NCI-H1694 treated with DMSO at 0.1 percent for 48 hours (cell line): ENCODE measurements at regions not wholly inside any gene's neighbourhood (a gene's known extent, or its start where the extent isn't known, plus 50 kb on each side); places are given as distances from the start of the nearest gene placed in this dataset.

Experiments
- DNase-seq: peaks from one replicate; lab custom pipeline; 2025; lab: John Stamatoyannopoulos, UW

DNA sequence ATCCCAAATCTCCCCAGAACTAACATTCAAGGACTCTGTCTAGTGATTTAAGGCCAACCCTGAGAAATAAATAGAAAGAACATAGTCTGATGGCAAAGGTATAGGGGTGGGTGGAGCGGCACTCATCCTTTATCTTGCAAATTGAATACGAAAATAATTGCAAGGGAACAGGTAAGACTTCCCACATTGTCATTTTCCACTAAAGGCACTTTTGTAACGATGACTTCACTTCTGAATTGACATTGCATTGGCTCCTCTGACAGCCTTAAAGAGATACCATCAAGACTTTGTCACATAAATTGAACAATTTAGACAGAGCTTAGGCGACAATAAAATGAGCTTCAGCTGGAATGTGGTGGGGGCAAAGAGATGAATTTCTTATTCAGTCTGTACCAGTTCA, 75.3 kb upstream of the PLCL2 start:
- no peak for DNase-seq

- no peak for DNase-seq
Measured at GRCh38 chr3:16809993-16810392, 74.8 kb upstream of the PLCL2 start.

GRCh38 chr3:16810593-16811367, 74.0 kb upstream of the PLCL2 start:
- DNase-seq, result no peak

DNA sequence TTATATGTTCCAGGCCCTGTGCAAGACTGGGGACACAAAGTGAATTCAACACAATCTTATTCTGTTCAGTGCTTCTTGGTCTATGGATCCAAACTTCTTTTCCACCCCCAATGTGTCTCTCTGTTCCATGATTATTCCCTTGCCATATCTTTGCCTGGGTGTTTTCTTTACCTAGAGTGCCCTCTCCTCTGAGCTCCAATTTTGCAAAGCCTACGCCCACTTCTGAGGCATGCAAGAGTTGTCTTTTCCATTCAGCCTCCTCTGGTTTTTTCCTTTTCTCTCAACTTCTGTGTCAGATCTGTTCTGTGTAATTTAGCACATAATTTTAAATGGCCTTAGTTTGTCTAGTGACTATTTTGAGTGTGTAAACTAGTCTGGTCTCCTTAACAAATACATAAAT, 72.8 kb upstream of the PLCL2 start:
- no peak for DNase-seq

DNA sequence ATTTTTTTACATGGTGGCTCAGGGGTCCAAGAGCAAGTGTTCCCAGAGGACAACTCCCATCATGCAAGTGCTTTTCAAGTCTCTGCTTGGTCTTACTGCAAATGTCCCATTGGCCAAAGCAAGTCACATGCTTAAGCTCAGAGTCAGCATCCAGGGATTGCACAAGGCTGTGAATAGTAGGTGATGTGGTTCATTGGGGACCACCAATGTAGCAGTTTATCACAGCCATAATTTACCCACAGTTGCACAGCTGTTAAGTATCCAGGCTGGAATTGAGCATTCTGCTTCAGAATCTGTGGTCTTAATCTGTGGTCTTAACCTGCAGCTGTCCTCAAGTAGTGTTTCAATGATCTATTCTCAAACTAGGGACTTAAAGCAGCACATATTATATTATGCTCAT, 71.4 kb upstream of the PLCL2 start:
- no peak for DNase-seq

DNA sequence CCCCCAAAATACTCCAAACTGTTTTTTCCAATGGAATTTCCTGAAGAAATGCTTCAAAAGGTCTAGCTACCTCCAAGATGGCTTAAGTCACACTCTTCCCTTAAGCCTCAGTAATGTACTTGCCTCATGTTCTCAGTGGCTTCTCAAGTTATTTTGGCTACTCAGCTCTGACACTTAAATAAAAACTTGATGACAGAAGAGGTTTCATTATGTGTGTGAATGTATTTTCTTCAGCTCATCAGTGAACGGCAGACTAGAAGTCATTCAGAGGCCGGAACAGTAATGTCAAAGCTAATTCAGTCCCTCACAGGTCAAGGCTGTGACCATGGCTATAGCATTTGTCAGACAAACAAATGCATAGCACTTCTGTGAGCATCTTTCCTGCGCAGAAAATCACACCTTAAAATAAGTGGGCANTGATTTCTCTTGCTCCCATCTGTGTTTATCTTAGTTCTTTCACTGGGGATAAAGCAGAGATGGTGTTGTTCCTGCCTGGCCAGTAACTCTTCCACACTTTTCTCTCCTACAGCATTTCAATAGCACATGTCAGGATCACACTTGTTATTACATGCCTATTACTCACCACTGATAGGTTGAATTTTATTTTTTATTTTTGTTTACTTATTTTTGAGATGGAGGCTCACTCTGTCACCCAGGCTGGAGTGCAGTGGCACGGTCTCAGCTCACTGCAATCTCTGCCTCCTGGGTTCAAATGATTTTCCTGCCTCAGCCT, 68.5 kb upstream of the PLCL2 start:
- DNase-seq, result no peak

GRCh38 chr3:16817197-16817596, 67.6 kb upstream of the PLCL2 start:
- peak; percentile 33 for DNase-seq

GRCh38 chr3:16818194-16818593, 66.6 kb upstream of the PLCL2 start:
- DNase-seq, result no peak

DNA sequence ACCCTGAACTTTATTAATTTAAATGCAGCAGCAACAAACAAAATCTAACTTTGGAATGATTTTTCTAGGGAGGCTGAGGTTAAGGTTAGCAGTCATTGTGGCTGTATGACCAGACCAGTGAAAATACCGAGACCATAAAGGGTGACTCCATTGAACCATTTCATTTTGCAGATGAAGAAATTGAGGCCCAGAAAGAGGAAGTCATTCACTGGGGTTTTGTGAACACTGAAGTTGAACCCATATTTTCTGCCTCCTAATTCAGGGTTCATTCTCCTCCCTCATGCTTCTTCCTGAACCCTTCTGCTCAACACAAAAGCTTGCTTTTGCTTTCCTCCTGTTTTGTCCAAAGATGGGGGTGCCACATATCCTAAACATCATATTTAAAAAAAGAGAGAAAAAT, 65.8 kb upstream of the PLCL2 start:
- DNase-seq, result no peak

DNA sequence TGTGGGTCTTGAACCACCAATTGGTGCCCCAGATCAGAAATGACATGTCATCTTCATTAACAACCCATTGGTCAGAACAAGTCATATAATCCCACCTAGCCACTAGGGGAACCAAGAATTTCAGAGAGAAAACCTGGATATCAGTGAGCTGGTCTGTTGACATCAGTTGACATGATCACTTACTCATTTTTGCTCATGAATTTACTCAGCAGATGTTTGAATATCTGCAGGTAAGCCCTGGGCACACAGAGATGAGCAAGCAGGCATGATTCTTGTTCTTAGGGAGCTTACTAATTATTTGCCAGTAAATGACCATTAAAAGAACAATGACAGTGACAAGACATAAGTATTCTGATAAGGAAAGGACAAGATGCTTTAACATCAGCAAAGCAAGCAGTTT, 64.3 kb upstream of the PLCL2 start:
- DNase-seq, result no peak

DNA sequence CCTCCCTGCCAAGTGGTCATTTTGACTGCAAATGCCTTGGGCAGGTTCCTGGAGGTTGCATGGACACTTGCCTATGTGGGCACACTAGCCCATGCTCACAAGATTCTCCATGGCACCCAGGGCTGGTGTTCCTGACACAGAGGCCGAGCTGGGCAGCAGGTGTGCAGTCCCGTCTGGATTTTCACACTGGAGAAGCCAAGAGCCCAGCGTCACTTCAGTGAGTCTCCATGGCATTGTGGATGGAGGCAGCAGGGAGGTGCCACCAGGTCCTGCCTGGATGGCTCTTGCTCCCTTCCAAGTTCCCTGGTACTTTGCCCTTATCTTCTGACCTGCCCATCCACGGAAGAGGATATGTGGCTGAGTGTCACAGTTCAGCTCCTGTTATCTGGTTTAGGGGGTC, 63.7 kb upstream of the PLCL2 start:
- DNase-seq, result no peak

DNA sequence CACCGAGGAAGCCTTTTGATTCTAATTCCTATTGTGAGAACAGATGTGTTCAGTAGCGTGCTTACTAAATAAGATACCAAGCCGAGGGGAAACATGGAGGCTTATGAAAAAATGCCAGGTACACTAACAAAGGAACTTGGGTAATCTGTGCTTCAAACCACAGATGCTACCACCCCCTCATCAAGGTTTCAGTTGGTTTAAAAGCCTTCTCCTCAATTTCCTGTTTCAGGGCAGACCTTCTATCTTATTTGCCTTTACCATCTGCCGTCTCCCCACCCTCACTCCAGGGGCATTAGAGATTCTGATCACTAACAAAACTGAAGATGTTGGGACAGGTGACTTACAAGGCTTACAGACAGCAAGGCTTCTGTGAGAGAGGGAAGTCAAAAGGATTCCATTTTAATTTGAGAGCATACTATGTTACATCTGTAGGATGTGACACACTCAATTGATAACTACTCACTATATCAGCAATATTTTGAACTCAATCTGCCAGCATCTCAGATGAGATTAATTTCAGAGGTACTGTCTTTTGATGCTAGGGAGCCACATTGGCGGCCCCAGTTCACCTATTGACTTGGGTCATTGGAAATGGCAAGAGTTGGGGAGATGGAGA, 60.6 kb upstream of the PLCL2 start:
- DNase-seq, result no peak

- DNase-seq, result no peak
Measured at GRCh38 chr3:16825617-16826204, 59.0 kb upstream of the PLCL2 start.

DNA sequence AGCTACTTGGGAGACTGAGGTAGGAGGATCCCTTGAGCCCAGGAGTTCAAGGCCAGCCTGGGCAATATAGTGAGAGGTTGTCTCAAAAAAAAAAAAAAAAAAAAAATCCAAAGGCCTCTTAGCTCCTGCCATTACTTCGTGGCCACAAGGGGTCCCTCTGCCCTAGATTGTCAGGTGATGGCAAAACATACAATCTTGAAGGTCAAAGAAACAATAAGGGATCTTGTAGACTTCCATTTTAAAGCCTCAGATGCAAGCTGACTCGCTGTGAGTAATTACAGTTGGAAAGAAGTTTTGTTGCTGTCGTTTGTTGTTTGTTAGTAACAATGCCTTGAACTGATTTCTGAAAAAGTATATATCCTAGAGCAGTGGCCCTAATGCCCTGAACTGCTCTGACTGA, 55.9 kb upstream of the PLCL2 start:
- no peak for DNase-seq

GRCh38 chr3:16831846-16832245, 52.9 kb upstream of the PLCL2 start:
- DNase-seq, result no peak

DNA sequence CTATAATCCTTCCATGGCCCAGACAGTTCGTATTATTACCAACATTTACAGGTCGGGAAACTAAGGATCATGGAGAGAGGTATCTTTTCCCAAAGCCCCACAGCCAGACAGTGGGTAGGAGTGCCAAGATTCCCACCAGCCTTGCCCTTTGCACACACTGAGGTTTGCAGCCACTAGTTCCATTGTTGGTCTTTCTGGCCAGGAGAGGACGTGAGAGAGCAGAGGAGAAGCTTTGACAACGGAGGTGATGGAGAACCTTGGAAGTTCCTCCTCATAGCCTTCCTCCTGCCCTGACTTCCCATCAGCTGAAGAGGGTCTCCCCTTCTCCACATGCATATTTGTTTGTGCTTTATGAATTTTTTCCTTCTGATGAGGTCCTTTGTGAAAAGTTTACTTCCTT, 50.5 kb upstream of the PLCL2 start:
- DNase-seq, result no peak

- DNase-seq, result no peak
Measured at GRCh38 chr3:16834753-16835152, 50.0 kb upstream of the PLCL2 start.
